HEK293 (cell line): ENCODE measurements at regions not wholly inside any gene's neighbourhood (a gene's known extent, or its start where the extent isn't known, plus 50 kb on each side); places are given as distances from the start of the nearest gene placed in this dataset.

ENCODE experiments used
- CTCF ChIA-PET: fragments of 350-600 bp; formaldehyde crosslinking; extraction: SDS; loops from one replicate; lab custom pipeline; 2021; ENCODE audit warnings: antibody characterized with exemption; lab: Yijun Ruan, JAX
- POLR2A ChIA-PET: fragments of 300-600 bp; formaldehyde crosslinking; extraction: SDS; loops from one replicate; lab custom pipeline; 2020; ENCODE audit warnings: antibody characterized with exemption, inconsistent platforms; lab: Yijun Ruan, JAX
- H3K27ac ChIP-seq: fragments of 200-500 bp; sonication (Bioruptor generic); 2 replicates; pipeline ENCODE4 v1.5.1; 2014; ENCODE audit warnings: low read depth, low read length, control low read depth, inconsistent platforms; ENCODE audit errors: extremely low read depth
- H3K36me3 ChIP-seq, 2 experiments: fragments of 200-500 bp in 1 of 2; sonication (Bioruptor generic) in 1 of 2; 1 replicate in 1 of 2; 2 replicates in 1 of 2; pipeline ENCODE4 v1.5.1; 2014 to 2017; ENCODE audit warnings: inconsistent platforms in 2 of 2, low read length in 2 of 2; ENCODE audit not compliant: control insufficient read depth in 2 of 2, insufficient read depth in 1 of 2
- H3K4me1 ChIP-seq: fragments of 200-500 bp; sonication (Bioruptor generic); 2 replicates; pipeline ENCODE4 v1.5.1; 2014; ENCODE audit warnings: mild to moderate bottlenecking, low read length, inconsistent platforms; ENCODE audit not compliant: control insufficient read depth, insufficient read depth
- H3K4me3 ChIP-seq: 2 replicates; pipeline ENCODE4 v1.5.1; 2011; ENCODE audit warnings: low read depth, mild to moderate bottlenecking, control low read depth, low read length, moderate library complexity
- H3K9me3 ChIP-seq: fragments of 200-500 bp; sonication (Bioruptor generic); 2 replicates; pipeline ENCODE4 v1.5.1; 2014; ENCODE audit warnings: low read depth, low read length, inconsistent platforms; ENCODE audit not compliant: control insufficient read depth, insufficient read depth
- GFI1B ChIP-seq: fragments of 450-650 bp; formaldehyde crosslinking; IDR thresholded peaks from 2 replicates; pipeline ENCODE4 v1.5.1; 2016; ENCODE audit warnings: missing biosample characterization, missing genetic modification characterization
- HIC1 ChIP-seq: fragments of 450-650 bp; formaldehyde crosslinking; IDR thresholded peaks from 2 replicates; pipeline ENCODE4 v1.5.1; 2016; ENCODE audit warnings: missing biosample characterization, missing genetic modification characterization
- TSHZ1 ChIP-seq: fragments of 450-650 bp; formaldehyde crosslinking; IDR thresholded peaks from 2 replicates; pipeline ENCODE4 v1.5.1; 2016; ENCODE audit warnings: missing biosample characterization, missing genetic modification characterization, borderline replicate concordance
- ZBTB11 ChIP-seq: fragments of 450-650 bp; formaldehyde crosslinking; conservative IDR thresholded peaks from 2 replicates; pipeline ENCODE4 v1.5.1; 2016; ENCODE audit warnings: low read depth, missing biosample characterization, missing genetic modification characterization
- ZFP3 ChIP-seq: fragments of 450-650 bp; formaldehyde crosslinking; IDR thresholded peaks from 2 replicates; pipeline ENCODE4 v1.5.1; 2016; ENCODE audit warnings: low read depth, missing biosample characterization, missing genetic modification characterization
- ZNF174 ChIP-seq: fragments of 450-650 bp; formaldehyde crosslinking; IDR thresholded peaks from 2 replicates; pipeline ENCODE4 v1.5.0; 2017; ENCODE audit warnings: missing biosample characterization, mild to moderate bottlenecking, missing genetic modification characterization
- ZNF202 ChIP-seq: fragments of 450-650 bp; formaldehyde crosslinking; IDR thresholded peaks from 2 replicates; pipeline ENCODE4 v1.5.1; 2016; ENCODE audit warnings: missing biosample characterization, missing genetic modification characterization, borderline replicate concordance
- ZNF26 ChIP-seq: fragments of 450-650 bp; formaldehyde crosslinking; IDR thresholded peaks from 2 replicates; pipeline ENCODE4 v1.5.1; 2016; ENCODE audit warnings: missing biosample characterization, missing genetic modification characterization
- ZNF341 ChIP-seq: fragments of 450-650 bp; formaldehyde crosslinking; IDR thresholded peaks from 2 replicates; pipeline ENCODE4; 2016; ENCODE audit warnings: low read depth, missing biosample characterization, missing genetic modification characterization
- ZNF362 ChIP-seq: fragments of 450-650 bp; formaldehyde crosslinking; IDR thresholded peaks from 2 replicates; pipeline ENCODE4 v1.5.1; 2016; ENCODE audit warnings: missing biosample characterization, missing genetic modification characterization
- ZNF366 ChIP-seq: fragments of 450-650 bp; formaldehyde crosslinking; conservative IDR thresholded peaks from 2 replicates; pipeline ENCODE4 v1.5.1; 2016; ENCODE audit warnings: missing biosample characterization, missing genetic modification characterization
- ZNF449 ChIP-seq: fragments of 450-650 bp; formaldehyde crosslinking; IDR thresholded peaks from 2 replicates; pipeline ENCODE4 v1.5.1; 2017; ENCODE audit warnings: missing biosample characterization, mild to moderate bottlenecking, missing genetic modification characterization, moderate library complexity
- ZNF473 ChIP-seq: fragments of 450-650 bp; formaldehyde crosslinking; IDR thresholded peaks from 2 replicates; pipeline ENCODE4 v1.5.1; 2017; ENCODE audit warnings: missing biosample characterization, missing genetic modification characterization
- ZNF549 ChIP-seq: fragments of 450-650 bp; IDR thresholded peaks from 2 replicates; pipeline ENCODE4 v1.5.1; 2018; ENCODE audit warnings: missing biosample characterization, missing genetic modification characterization, mild to moderate bottlenecking, inconsistent platforms, moderate library complexity
- ZNF558 ChIP-seq: fragments of 450-650 bp; formaldehyde crosslinking; IDR thresholded peaks from 2 replicates; pipeline ENCODE4 v1.5.1; 2016; ENCODE audit warnings: missing biosample characterization, missing genetic modification characterization
- ZNF626 ChIP-seq: fragments of 450-650 bp; sonication (Bioruptor Pico); formaldehyde crosslinking; IDR thresholded peaks from 2 replicates; pipeline ENCODE4 v1.5.1; 2018; ENCODE audit warnings: missing biosample characterization, missing genetic modification characterization, inconsistent platforms
- ZNF645 ChIP-seq: fragments of 450-650 bp; formaldehyde crosslinking; IDR thresholded peaks from 2 replicates; pipeline ENCODE4; 2016; ENCODE audit warnings: missing biosample characterization, missing genetic modification characterization
- ZNF660 ChIP-seq: fragments of 450-650 bp; IDR thresholded peaks from 2 replicates; pipeline ENCODE4 v1.5.1; 2018; ENCODE audit warnings: missing biosample characterization, mild to moderate bottlenecking, missing genetic modification characterization
- ZNF670 ChIP-seq: fragments of 450-650 bp; formaldehyde crosslinking; IDR thresholded peaks from 2 replicates; pipeline ENCODE4 v1.5.1; 2016; ENCODE audit warnings: missing biosample characterization, missing genetic modification characterization, low read depth
- ZNF776 ChIP-seq: fragments of 450-650 bp; formaldehyde crosslinking; IDR thresholded peaks from 2 replicates; pipeline ENCODE4 v1.5.0; 2017; ENCODE audit warnings: missing biosample characterization, missing genetic modification characterization, borderline replicate concordance
- ZNF785 ChIP-seq: fragments of 450-650 bp; formaldehyde crosslinking; IDR thresholded peaks from 2 replicates; pipeline ENCODE4 v1.5.1; 2016; ENCODE audit warnings: missing biosample characterization, missing genetic modification characterization

- TF ChIP-seq ZNF449 (tag by site-specific recombination), result no peak
Measured at GRCh38 chr2:223232896-223233295, 180.9 kb downstream of the KCNE4 start (continued).

- Histone ChIP-seq H3K9me3 (no peaks in the 10 kb centered on the region), H3K4me3 (no peak overlapping the region), H3K27ac (no peak overlapping the region), H3K4me1 (no peaks in the 10 kb centered on the region), H3K36me3 (no peaks in the 10 kb centered on the region)
- ChIA-PET POLR2A (no interaction called here), CTCF (interaction anchor here (0.7 to 1.9 kb wide), 2 partner anchors 11 to 18 kb away, joined by 3 to 6 read pairs; no protein-coding TSS in a partner anchor)
- no peak for TF ChIP-seq ZNF660
- TF ChIP-seq ZNF549, result no peak
- no peak for TF ChIP-seq ZFP3 (tag by site-specific recombination)
- no peak for TF ChIP-seq ZNF626 (tag by site-specific recombination)
- TF ChIP-seq GFI1B (tag by site-specific recombination), result no peak
- TF ChIP-seq TSHZ1 (tag by site-specific recombination), result no peak
- TF ChIP-seq ZNF776 (tag by site-specific recombination), result no peak
- TF ChIP-seq ZNF785 (tag by site-specific recombination), result no peak
- no peak for TF ChIP-seq ZNF366 (tag by site-specific recombination)
- no peak for TF ChIP-seq ZNF341 (tag by site-specific recombination)
- TF ChIP-seq ZNF670 (tag by site-specific recombination), result no peak
- TF ChIP-seq ZNF362 (tag by site-specific recombination), result no peak
- no peak for TF ChIP-seq ZBTB11 (tag by site-specific recombination)
- no peak for TF ChIP-seq ZNF202 (tag by site-specific recombination)
- no peak for TF ChIP-seq ZNF645 (tag by site-specific recombination)
- TF ChIP-seq ZNF26 (tag by site-specific recombination), result no peak
- no peak for TF ChIP-seq ZNF473
- TF ChIP-seq ZNF174 (tag by site-specific recombination), result no peak
- TF ChIP-seq ZNF558 (tag by site-specific recombination), result no peak
- TF ChIP-seq HIC1, result no peak
Measured at GRCh38 chr2:223235986-223236385, 184.0 kb downstream of the KCNE4 start.
